ENCODE measurements at regions not wholly inside any gene's neighbourhood (a gene's known extent, or its start where the extent isn't known, plus 50 kb on each side); places are given as distances from the start of the nearest gene placed in this dataset.

- H3K27ac ChIP-seq, result no peak overlapping the region
- no peak overlapping the region for H3K4me3 ChIP-seq (replicated peaks in 1 of 3)
- H3K4me1 ChIP-seq, result no peaks in the 10 kb centered on the region
- 92 to 93% methylated on average over 5 of the region's 5 CpGs for WGBS, 2 donors
- intact Hi-C loops (cut with DNase I), result no loop called here
- no peaks in the 10 kb centered on the region for H3K27me3 ChIP-seq
- H3K36me3 ChIP-seq, result no peaks in the 10 kb centered on the region
- DNase-seq, result no peak
- no peak for TF ChIP-seq POLR2A (IDR thresholded peaks at IDR 0.05)
- TF ChIP-seq, protein P1, sequence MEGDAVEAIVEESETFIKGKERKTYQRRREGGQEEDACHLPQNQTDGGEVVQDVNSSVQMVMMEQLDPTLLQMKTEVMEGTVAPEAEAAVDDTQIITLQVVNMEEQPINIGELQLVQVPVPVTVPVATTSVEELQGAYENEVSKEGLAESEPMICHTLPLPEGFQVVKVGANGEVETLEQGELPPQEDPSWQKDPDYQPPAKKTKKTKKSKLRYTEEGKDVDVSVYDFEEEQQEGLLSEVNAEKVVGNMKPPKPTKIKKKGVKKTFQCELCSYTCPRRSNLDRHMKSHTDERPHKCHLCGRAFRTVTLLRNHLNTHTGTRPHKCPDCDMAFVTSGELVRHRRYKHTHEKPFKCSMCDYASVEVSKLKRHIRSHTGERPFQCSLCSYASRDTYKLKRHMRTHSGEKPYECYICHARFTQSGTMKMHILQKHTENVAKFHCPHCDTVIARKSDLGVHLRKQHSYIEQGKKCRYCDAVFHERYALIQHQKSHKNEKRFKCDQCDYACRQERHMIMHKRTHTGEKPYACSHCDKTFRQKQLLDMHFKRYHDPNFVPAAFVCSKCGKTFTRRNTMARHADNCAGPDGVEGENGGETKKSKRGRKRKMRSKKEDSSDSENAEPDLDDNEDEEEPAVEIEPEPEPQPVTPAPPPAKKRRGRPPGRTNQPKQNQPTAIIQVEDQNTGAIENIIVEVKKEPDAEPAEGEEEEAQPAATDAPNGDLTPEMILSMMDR (IDR thresholded peaks at IDR 0.05), result no peak
- no peaks in the 10 kb centered on the region for H3K9me3 ChIP-seq
Measured at GRCh38 chr17:72565006-72565405, 444.2 kb downstream of the SOX9 start.

GRCh38 chr17:72565758-72566157 is 444.9 kb downstream of the SOX9 start:
- no peak for TF ChIP-seq POLR2A (IDR thresholded peaks at IDR 0.05)
- TF ChIP-seq, protein P1 (IDR thresholded peaks at IDR 0.05), result no peak
- Histone ChIP-seq H3K27ac (no peak overlapping the region), H3K4me3 (replicated peaks in 1 of 3) (no peak overlapping the region), H3K9me3 (no peaks in the 10 kb centered on the region), H3K27me3 (no peaks in the 10 kb centered on the region), H3K36me3 (no peaks in the 10 kb centered on the region), H3K4me1 (no peaks in the 10 kb centered on the region)
- WGBS, 2 donors, result 30 to 43% methylated on average over 7 of the region's 7 CpGs
- intact Hi-C loops (cut with DNase I), result no loop called here
- no peak for DNase-seq

GRCh38 chr17:72566671-72567484 is 446.1 kb downstream of the SOX9 start:
- Histone ChIP-seq H3K27ac (no peak overlapping the region), H3K4me3 (replicated peaks in 1 of 3) (no peak overlapping the region), H3K27me3 (no peaks in the 10 kb centered on the region), H3K4me1 (no peaks in the 10 kb centered on the region), H3K36me3 (no peaks in the 10 kb centered on the region), H3K9me3 (no peaks in the 10 kb centered on the region)
- DNase-seq, result no peak
- no peak for TF ChIP-seq POLR2A (IDR thresholded peaks at IDR 0.05)
- TF ChIP-seq, protein P1 (IDR thresholded peaks at IDR 0.05), result no peak
- intact Hi-C loops (cut with DNase I), result no loop called here
- WGBS, 2 donors, result 74 to 81% methylated on average over 8 of the region's 8 CpGs

GRCh38 chr17:72567774-72568173 is 447.0 kb downstream of the SOX9 start:
- no peak overlapping the region for H3K27ac ChIP-seq
- 39 to 55% methylated on average over 3 of the region's 3 CpGs for WGBS, 2 donors
- H3K27me3 ChIP-seq, result no peaks in the 10 kb centered on the region
- TF ChIP-seq POLR2A (IDR thresholded peaks at IDR 0.05), result no peak
- TF ChIP-seq, protein P1 (IDR thresholded peaks at IDR 0.05), result no peak
- no peaks in the 10 kb centered on the region for H3K36me3 ChIP-seq
- H3K4me1 ChIP-seq, result no peaks in the 10 kb centered on the region
- H3K4me3 ChIP-seq (replicated peaks in 1 of 3), result no peak overlapping the region
- no peak for DNase-seq
- no peaks in the 10 kb centered on the region for H3K9me3 ChIP-seq
- intact Hi-C loops (cut with DNase I), result no loop called here

DNA sequence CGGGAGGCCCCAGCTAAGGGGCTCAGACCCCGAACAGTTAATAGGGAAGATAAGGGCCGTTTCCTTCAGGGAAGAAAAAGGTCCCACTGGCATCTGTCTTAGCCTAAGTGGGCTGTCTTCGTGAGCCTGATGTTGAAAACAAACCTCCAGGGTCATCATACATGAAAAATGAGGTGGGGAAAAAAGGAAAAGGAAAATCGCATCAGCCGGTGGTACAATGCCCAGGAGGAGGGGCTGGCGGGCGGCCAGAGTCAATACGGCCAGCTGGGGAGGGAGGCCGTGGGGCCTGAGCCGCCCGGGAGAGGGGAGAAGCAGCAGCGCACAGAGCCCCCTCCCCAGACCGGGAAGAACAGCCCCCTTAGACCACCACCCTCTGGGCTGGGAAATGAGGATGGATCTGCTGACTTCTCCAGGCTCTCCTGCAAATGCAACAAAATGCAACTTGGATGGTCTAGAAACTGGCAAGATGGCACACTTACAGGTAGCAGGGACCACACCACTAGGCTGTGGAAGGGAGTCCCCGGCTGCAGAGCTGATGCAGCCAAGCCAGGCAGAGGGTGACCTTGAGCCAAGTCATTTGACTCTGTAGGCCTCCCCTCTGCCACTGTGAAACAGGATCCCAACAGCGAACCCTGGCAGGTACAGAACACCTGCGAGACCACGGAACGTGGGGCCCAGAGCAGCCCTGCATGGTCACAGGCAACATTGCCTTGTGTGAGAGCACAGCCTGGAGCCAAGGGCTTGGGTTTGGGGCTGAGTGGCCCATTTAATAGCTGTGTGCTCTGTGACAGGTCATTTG is 448.5 kb downstream of the SOX9 start:
- Histone ChIP-seq H3K36me3 (no peaks in the 10 kb centered on the region), H3K4me3 (replicated peaks in 1 of 3) (no peak overlapping the region), H3K9me3 (no peaks in the 10 kb centered on the region), H3K27ac (no peak overlapping the region), H3K27me3 (no peaks in the 10 kb centered on the region), H3K4me1 (no peaks in the 10 kb centered on the region)
- TF ChIP-seq, protein P1 (IDR thresholded peaks at IDR 0.05), result no peak
- TF ChIP-seq POLR2A (IDR thresholded peaks at IDR 0.05), result no peak
- WGBS, 2 donors, result 37 to 55% methylated on average over 15 to 19 of the region's 19 CpGs
- no peak for DNase-seq
- intact Hi-C loops (cut with DNase I), result no loop called here

Measured in thyroid gland (tissue), 4 donors.